ENCODE measurements at regions not wholly inside any gene's neighbourhood (a gene's known extent, or its start where the extent isn't known, plus 50 kb on each side); places are given as distances from the start of the nearest gene placed in this dataset.
"Not testable (repeated sequence)": the region's sequence is repeated elsewhere in the genome, so short reads cannot be mapped to it uniquely, and the experiment has no call there.

DNA sequence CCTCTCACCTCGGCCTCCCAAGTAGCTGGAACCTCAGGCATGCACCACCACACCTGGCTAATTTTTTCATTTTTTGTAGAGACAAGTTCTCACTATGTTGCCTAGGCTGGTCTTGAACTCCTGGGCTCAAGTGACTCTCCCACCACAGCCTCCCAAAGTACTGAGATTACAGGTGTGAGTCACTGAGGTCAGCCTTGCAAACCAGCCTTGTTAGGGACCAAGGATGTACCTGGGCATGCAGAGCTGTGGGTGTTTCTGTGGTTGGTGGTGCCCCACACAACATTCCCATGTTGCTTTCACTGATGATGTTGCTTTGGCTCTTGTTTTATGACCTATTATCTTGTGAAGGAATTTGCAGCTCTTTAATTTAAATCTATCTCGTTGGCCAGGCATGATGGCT lies 54.8 kb downstream of the OTUD1 start:
- no peak for DNase-seq

DNA sequence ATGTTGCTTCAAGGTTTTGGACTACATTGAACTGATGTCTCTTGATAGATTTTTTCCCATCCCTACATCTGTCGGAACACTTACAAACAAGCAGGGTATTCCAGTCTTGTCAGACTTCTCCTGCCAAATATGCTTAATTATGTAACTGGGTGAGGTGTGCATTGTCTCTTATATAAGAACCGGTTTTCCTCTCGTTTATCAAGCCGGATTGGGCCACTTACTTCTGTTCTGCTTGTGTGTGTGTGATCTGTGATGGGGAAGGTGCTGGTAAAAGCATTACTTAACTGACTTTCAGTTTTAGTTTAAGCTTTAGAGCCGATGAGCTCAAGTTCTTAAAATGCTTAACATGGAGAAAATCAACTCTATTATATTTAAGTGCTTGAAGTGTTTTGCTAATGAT lies 57.9 kb downstream of the OTUD1 start:
- no peak for DNase-seq

GRCh38 chr10:23499372-23500132 lies 60.7 kb downstream of the OTUD1 start:
- DNase-seq = no peak

GRCh38 chr10:23505797-23506465 lies 67.1 kb downstream of the OTUD1 start:
- DNase-seq = no peak

GRCh38 chr10:23512355-23513058 lies 73.6 kb downstream of the OTUD1 start:
- DNase-seq = no peak

DNA sequence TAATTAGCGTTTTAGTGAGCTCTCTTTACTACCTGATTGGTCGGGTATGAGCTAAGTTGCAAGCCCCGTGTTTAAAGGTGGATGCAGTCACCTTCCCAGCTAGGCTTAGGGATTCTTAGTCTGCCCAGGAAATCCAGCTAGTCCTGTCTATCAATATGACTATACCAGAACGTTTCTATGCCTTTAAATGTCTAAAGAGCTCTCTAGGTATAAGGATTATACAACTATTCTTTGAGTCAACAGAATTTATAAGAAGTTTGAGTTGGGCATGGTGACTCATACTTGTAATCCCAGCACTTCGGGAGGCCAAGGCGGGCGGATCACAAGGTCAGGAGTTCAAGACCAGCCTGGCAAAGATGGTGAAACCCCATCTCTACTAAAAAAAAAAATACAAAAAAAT lies 74.7 kb downstream of the OTUD1 start:
- DNase-seq = not testable (repeated sequence)

DNA sequence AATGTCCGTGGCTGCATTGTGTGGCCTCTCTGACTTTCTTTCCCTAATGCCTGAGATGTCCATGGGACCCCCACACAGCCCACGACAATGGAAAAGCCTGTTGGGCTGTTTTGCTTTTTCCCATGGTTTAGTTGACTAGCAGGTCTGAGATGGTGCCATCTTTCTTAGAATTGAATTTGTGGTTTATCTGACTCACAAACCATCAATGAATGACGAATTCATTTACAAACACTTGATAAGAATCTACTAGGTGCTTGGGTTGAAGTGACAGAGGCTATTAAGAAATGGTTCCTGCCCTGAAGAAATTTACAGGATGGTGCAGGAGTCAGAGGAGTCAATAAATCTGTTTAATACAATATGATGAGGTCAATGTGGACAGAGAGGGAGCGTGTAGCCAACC lies 75.4 kb downstream of the OTUD1 start:
- DNase-seq = no peak

- DNase-seq = no peak
Measured at GRCh38 chr10:23516530-23516929, 77.7 kb downstream of the OTUD1 start.

- DNase-seq = no peak
Measured at GRCh38 chr10:23517155-23517554, 78.3 kb downstream of the OTUD1 start.

- no peak for DNase-seq
Measured at GRCh38 chr10:23521735-23522134, 82.9 kb downstream of the OTUD1 start.

GRCh38 chr10:23522345-23522744 lies 83.5 kb downstream of the OTUD1 start:
- DNase-seq = no peak

DNA sequence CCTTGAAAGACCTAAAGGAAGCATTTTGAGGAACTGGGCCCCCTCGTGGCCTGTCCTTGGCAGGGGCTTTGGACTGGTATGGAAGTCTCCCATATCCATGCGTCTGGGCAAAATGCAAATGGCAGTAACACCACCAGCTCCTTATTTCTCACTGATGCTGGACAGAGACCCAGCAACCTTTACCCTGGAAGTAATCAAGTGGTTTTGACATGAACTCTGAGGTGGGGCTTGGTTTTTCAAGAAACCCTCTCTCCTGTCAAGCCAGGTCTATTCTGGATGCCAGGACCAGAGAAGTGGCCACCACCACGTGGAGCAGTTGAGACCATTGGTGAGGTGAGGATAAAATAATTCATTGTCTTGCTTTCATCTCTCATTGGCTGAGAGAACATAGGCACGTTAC lies 84.4 kb downstream of the OTUD1 start:
- DNase-seq = no peak

- DNase-seq = no peak
Measured at GRCh38 chr10:23525406-23525805, 86.5 kb downstream of the OTUD1 start.

DNA sequence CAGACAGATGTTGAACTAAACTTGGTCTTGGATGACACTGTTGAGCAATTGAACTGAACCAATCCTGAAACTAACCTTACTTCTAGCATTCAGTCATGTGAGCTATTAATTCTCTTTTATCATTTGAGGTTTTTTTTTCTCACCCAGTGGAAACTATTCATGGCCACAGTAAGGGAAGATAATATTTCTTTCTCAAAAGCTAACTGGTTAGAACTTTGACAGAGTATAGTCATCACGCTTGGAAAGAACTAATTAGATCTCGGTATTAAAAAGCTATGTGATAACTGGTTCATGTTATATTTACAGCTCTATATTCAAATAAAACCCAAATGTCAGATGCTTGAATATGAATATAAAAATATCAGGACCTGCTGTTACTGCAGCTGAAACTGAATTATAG lies 89.5 kb downstream of the OTUD1 start:
- DNase-seq = no peak

GRCh38 chr10:23529625-23530024 lies 90.8 kb downstream of the OTUD1 start:
- DNase-seq = no peak

GRCh38 chr10:23530079-23530478 lies 91.2 kb downstream of the OTUD1 start:
- DNase-seq = no peak

- DNase-seq = no peak
Measured at GRCh38 chr10:23533212-23533611, 94.3 kb downstream of the OTUD1 start.

DNA sequence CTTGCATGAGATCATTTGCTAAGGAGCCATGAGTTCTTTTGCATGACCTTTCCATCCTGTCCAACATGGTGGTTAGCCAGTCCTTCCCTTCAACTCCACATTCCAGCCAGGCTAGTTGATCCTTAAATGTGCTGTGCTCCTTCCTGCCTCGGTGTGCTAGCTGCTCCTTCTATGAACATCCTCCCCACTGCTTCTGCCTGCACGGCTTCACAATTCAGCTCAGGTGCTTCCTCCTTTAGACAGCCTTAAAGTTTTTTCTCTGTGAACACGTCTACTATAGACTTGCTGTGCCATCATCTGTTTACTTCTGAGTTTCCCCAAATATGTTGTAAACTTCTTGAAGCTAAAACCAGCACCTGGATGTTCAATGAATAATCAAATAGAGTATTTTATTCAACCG lies 95.5 kb downstream of the OTUD1 start:
- no peak for DNase-seq

GRCh38 chr10:23534761-23535160 lies 95.9 kb downstream of the OTUD1 start:
- no peak for DNase-seq

- DNase-seq = no peak
Measured at GRCh38 chr10:23535381-23535780, 96.5 kb downstream of the OTUD1 start.

DNA sequence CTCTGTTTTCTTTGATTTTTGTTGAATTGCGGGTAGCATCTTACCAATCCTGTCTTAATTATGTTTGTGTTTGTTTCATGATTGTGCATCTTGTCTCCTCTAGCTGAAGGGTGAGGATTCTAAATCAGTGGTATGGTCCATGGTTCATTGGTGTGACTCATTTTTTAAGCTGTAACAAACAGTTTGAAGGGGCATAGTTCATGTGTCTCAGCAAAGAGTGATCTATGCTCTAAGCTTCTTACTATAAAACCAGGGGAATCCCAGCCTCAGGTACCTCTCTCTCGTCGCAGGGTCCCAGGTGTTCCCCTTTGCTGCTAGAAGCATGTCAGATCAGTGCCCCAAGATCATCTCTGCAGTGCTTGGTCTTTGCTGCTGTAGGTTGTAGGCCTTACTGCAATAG lies 100.1 kb downstream of the OTUD1 start:
- no peak for DNase-seq

GRCh38 chr10:23540401-23541030 lies 101.6 kb downstream of the OTUD1 start:
- DNase-seq = no peak

DNA sequence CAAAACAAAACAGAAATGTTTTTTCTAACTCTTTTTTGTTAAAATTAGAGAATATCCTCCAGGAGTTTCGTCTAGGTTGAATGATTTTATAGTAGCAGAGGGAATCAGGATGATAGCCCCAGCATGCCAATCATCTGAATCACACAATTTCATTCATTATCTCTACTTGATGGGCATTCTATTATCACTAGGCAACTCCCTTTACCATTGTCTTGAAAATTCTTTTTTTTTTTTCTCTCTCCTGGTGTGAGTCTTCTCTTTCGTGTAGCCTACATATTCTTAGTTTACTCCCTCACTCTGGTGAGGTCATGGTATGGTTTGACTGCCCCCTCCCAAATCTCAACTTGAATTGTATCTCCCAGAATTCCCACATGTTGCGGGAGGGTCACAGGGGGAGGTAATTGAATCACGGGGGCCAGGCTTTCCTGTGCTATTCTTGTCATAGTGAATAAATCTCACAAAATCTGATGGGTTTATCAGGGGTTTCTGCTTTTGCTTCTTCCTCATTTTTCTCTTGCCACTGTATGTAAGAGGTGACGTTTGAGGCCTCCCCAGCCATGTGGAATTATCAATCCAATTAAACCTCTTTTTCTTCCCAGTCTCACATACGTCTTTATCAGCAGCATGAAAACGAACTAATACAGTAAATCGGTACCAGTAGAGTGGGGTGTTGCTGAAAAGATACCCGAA lies 105.0 kb downstream of the OTUD1 start:
- DNase-seq = no peak
